Prostate gland (tissue), 2 donors: ENCODE measurements at regions not wholly inside any gene's neighbourhood (a gene's known extent, or its start where the extent isn't known, plus 50 kb on each side); places are given as distances from the start of the nearest gene placed in this dataset.

Source experiments
- CTCF ChIP-seq, 4 experiments: fragments of 200-600 bp in 2 of 4; fragments of 450-650 bp in 2 of 4; sonication (generic) in 2 of 4; IDR thresholded peaks; 1 replicate in 3 of 4; 2 replicates in 1 of 4; pipeline ENCODE4 v1.5.1; 2016 to 2019; ENCODE audit warnings: antibody characterized with exemption in 4 of 4, mild to moderate bottlenecking in 2 of 4, moderate library complexity in 2 of 4
- POLR2A ChIP-seq: fragments of 450-650 bp; IDR thresholded peaks from one replicate; pipeline ENCODE4 v1.6.1; 2016; ENCODE audit warnings: antibody characterized with exemption, mild to moderate bottlenecking

- TF ChIP-seq CTCF (IDR thresholded peaks at IDR 0.05) (no peak), POLR2A (no peak)
Observed at GRCh38 chr5:82376307-82376706, 98.2 kb upstream of the RPS23 start.
